ENCODE measurements at regions not wholly inside any gene's neighbourhood (a gene's known extent, or its start where the extent isn't known, plus 50 kb on each side); places are given as distances from the start of the nearest gene placed in this dataset.
"Not testable (repeated sequence)": the region's sequence is repeated elsewhere in the genome, so short reads cannot be mapped to it uniquely, and the experiment has no call there.

GRCh38 chr10:21048068-21048467 is 151.0 kb upstream of the NEBL start:
- no peak for DNase-seq

- no peak for DNase-seq
Observed at GRCh38 chr10:21047511-21047910, 150.4 kb upstream of the NEBL start.

- DNase-seq: no peak
Observed at GRCh38 chr10:21047096-21047495, 150.0 kb upstream of the NEBL start.

GRCh38 chr10:21043044-21043443 is 145.9 kb upstream of the NEBL start:
- DNase-seq: no peak

- no peak for DNase-seq
Observed at GRCh38 chr10:21042536-21042935, 145.4 kb upstream of the NEBL start.

GRCh38 chr10:21041763-21042458 is 144.8 kb upstream of the NEBL start:
- DNase-seq: no peak

- no peak for DNase-seq
Observed at GRCh38 chr10:21039721-21040120, 142.6 kb upstream of the NEBL start.

- DNase-seq: no peak
Observed at GRCh38 chr10:21036757-21037156, 139.6 kb upstream of the NEBL start.

GRCh38 chr10:21034770-21035169 is 137.7 kb upstream of the NEBL start:
- not testable (repeated sequence) for DNase-seq

- no peak for DNase-seq
Observed at GRCh38 chr10:21034241-21034640, 137.1 kb upstream of the NEBL start.

- no peak for DNase-seq
Observed at GRCh38 chr10:21032587-21033319, 135.6 kb upstream of the NEBL start.

GRCh38 chr10:21031232-21031795 is 134.2 kb upstream of the NEBL start:
- no peak for DNase-seq

GRCh38 chr10:21030091-21030490 is 133.0 kb upstream of the NEBL start:
- DNase-seq: no peak

- no peak for DNase-seq
Observed at GRCh38 chr10:21022821-21023220, 125.7 kb upstream of the NEBL start.

- no peak for DNase-seq
Observed at GRCh38 chr10:21021843-21022594, 124.9 kb upstream of the NEBL start.

- no peak for DNase-seq
Observed at GRCh38 chr10:21021231-21021630, 124.1 kb upstream of the NEBL start.

- DNase-seq: peak; percentile 5
Observed at GRCh38 chr10:21020545-21020944, 123.4 kb upstream of the NEBL start.

- no peak for DNase-seq
Observed at GRCh38 chr10:21019436-21019835, 122.3 kb upstream of the NEBL start.

- DNase-seq: no peak
Observed at GRCh38 chr10:21015851-21016250, 118.7 kb upstream of the NEBL start.

GRCh38 chr10:21014141-21014540 is 117.0 kb upstream of the NEBL start:
- no peak for DNase-seq

- DNase-seq: no peak
Observed at GRCh38 chr10:21011433-21012018, 114.4 kb upstream of the NEBL start.

GRCh38 chr10:21010615-21011014 is 113.5 kb upstream of the NEBL start:
- DNase-seq: no peak
